Activated naive CD8-positive, alpha-beta T cell treated with anti-CD3 and anti-CD28 coated beads, Interleukin-2, amount 10 ng/mL, durations not matched to agents 7 days and 5 days (primary cell): ENCODE measurements at regions not wholly inside any gene's neighbourhood (a gene's known extent, or its start where the extent isn't known, plus 50 kb on each side); places are given as distances from the start of the nearest gene placed in this dataset.

ENCODE experiments used
- ATAC-seq: fragments of 150-1000 bp; cut with Tn5 transposase; one replicate; pipeline ENCODE4 v1.10.0; 2021; ENCODE audit warnings: low read depth, moderate library complexity
- POLR2A ChIA-PET: fragments of 350-600 bp; sonication (Branson Sonifier 250); formaldehyde crosslinking; loops from one replicate; lab custom pipeline; 2021; ENCODE audit warnings: antibody characterized with exemption; lab: Charles Lee
- DNase-seq: peaks from one replicate; pipeline ENCODE4 v3.0.0; 2021
- H3K27ac Mint-ChIP-seq: one replicate; pipeline ENCODE4 v1.8.0; 2022; ENCODE audit warnings: mild to moderate bottlenecking, mixed read lengths
- H3K27me3 Mint-ChIP-seq: one replicate; pipeline ENCODE4 v1.8.0; 2022; ENCODE audit warnings: mild to moderate bottlenecking, moderate library complexity, mixed read lengths
- H3K36me3 Mint-ChIP-seq: one replicate; pipeline ENCODE4 v1.8.0; 2021; ENCODE audit warnings: mild to moderate bottlenecking, mixed read lengths
- H3K4me1 Mint-ChIP-seq: one replicate; pipeline ENCODE4 v1.8.0; 2021; ENCODE audit warnings: mixed read lengths
- H3K4me3 Mint-ChIP-seq: one replicate; pipeline ENCODE4 v1.8.0; 2022; ENCODE audit warnings: mild to moderate bottlenecking, moderate library complexity, mixed read lengths
- H3K9me3 Mint-ChIP-seq: one replicate; pipeline ENCODE4 v1.8.0; 2021; ENCODE audit warnings: mixed read lengths

GRCh38 chr22:27576413-27576812 lies 225.1 kb downstream of the MN1 start:
- no peaks in the 10 kb centered on the region for H3K36me3 Mint-ChIP-seq
- H3K4me3 Mint-ChIP-seq = no peak overlapping the region
- POLR2A ChIA-PET = no interaction called here
- H3K4me1 Mint-ChIP-seq = no peaks in the 10 kb centered on the region
- DNase-seq = no peak
- H3K27me3 Mint-ChIP-seq = peaks cover 5% of the 10 kb centered on the region
- no peak overlapping the region for H3K27ac Mint-ChIP-seq
- peaks cover 1% of the 10 kb centered on the region for H3K9me3 Mint-ChIP-seq
- ATAC-seq = no peak

DNA sequence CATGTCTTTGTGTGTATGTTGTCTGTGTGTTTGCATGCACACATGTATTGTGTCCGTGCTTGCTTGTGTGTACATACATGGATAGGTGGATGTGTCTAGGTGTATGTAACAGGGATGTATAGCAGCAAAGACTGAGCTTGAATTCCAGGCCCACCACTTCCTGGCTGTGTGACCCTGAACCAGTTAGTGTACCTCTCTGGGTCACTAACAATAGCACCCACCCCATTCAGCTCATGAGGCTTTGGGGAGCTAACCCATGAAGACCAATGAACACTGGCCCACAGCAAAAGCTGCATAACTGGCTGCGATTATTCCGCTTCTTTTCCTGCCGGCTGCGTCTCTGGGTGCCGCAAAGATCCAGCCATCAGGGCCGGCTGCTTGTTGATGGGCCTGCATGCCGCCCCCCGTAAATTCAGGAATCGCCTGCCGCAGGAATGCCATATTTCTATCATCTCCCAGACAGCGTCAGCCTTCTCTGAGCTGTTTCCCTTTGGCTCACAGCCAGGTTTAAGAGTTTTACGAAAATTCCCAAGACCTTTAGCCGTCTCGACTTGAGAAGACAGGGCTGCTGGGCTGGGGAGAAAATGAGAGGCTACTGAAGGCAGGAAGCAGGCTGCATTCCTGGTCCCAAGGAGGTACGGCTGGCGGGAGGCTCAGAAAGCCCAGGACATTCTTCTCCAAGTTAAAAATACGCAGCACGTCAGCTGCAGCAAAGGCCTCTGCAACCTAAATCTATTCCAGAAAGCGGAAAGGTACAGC lies 224.6 kb downstream of the MN1 start:
- Mint-ChIP-seq H3K36me3 (no peaks in the 10 kb centered on the region), H3K4me3 (no peak overlapping the region), H3K4me1 (no peaks in the 10 kb centered on the region), H3K9me3 (peaks cover under 1% of the 10 kb centered on the region), H3K27me3 (peaks cover 5% of the 10 kb centered on the region), H3K27ac (no peak overlapping the region)
- no peak for DNase-seq
- no peak for ATAC-seq
- POLR2A ChIA-PET = no interaction called here

GRCh38 chr22:27577574-27577969 lies 224.0 kb downstream of the MN1 start:
- Mint-ChIP-seq H3K4me1 (no peaks in the 10 kb centered on the region), H3K4me3 (no peak overlapping the region), H3K27ac (no peak overlapping the region), H3K27me3 (peaks cover 2% of the 10 kb centered on the region), H3K36me3 (no peaks in the 10 kb centered on the region), H3K9me3 (no peaks in the 10 kb centered on the region)
- POLR2A ChIA-PET = no interaction called here
- ATAC-seq (no peak), DNase-seq (no peak)

DNA sequence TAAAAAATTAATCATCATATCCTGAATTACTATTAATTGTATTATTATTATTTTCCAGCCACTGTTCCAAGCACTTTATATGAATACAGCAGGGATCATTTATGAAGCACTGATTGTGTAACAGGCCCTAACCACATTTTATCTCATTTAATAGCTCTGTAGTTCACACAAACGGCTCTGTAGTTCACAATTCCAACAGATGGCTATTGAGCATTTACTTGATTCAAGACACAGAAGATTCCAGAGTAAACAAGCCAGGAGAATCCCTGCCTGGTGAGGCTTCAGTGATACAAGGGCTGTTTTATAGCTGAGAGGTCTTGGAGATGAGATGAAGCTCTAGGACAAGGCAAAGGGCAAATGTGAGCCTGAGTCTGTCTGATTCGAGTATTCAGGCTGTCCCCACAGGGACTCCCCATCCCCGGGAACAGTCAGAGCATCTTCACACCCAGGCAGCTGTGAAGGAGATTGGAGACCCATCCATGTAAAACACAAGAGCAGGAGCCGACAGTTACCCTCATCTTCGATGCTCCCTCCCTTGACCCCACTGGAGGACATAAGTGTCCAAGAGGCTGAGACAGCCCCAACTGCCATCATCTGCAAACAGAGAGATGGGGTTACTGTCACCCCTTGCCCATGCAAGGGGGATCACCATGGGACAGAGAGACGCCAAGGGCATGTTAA lies 222.5 kb downstream of the MN1 start:
- Mint-ChIP-seq H3K4me3 (no peak overlapping the region), H3K36me3 (no peaks in the 10 kb centered on the region), H3K27me3 (peaks cover 2% of the 10 kb centered on the region), H3K4me1 (no peaks in the 10 kb centered on the region), H3K27ac (no peak overlapping the region), H3K9me3 (no peaks in the 10 kb centered on the region)
- DNase-seq = no peak
- ATAC-seq = no peak
- POLR2A ChIA-PET = no interaction called here

- H3K27me3 Mint-ChIP-seq = peaks cover 2% of the 10 kb centered on the region
- DNase-seq = no peak
- no peaks in the 10 kb centered on the region for H3K4me1 Mint-ChIP-seq
- no peaks in the 10 kb centered on the region for H3K36me3 Mint-ChIP-seq
- H3K27ac Mint-ChIP-seq = no peak overlapping the region
- no peaks in the 10 kb centered on the region for H3K9me3 Mint-ChIP-seq
- no peak overlapping the region for H3K4me3 Mint-ChIP-seq
- no peak for ATAC-seq
- POLR2A ChIA-PET = no interaction called here
Measured at GRCh38 chr22:27580311-27580897, 221.2 kb downstream of the MN1 start.

GRCh38 chr22:27581236-27581635 lies 220.3 kb downstream of the MN1 start:
- H3K36me3 Mint-ChIP-seq = no peaks in the 10 kb centered on the region
- no peak overlapping the region for H3K4me3 Mint-ChIP-seq
- ATAC-seq (no peak), DNase-seq (no peak)
- POLR2A ChIA-PET = no interaction called here
- peaks cover 2% of the 10 kb centered on the region for H3K27me3 Mint-ChIP-seq
- no peaks in the 10 kb centered on the region for H3K4me1 Mint-ChIP-seq
- H3K27ac Mint-ChIP-seq = no peak overlapping the region
- H3K9me3 Mint-ChIP-seq = no peaks in the 10 kb centered on the region

DNA sequence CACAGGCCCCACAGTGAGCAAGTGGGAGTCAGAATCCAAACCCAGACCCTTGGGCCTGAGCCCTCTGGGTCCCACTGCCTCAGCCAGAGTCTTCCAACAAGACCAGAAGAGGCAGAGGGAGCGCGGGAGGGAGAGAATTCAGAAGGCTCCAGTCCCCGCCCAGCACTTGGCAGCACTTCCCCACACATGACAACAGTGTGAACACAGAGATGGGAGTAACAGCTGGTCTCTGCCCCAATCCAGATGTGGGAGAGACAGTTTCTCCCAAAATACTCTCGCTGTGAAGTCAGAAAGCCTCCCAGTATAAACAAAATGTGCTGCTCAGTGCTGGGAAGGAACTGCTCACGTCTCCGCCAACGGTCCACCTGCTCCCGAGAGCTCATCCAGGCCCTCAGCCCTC lies 219.9 kb downstream of the MN1 start:
- H3K4me1 Mint-ChIP-seq = no peaks in the 10 kb centered on the region
- DNase-seq = no peak
- H3K27ac Mint-ChIP-seq = no peak overlapping the region
- no peak overlapping the region for H3K4me3 Mint-ChIP-seq
- no peak for ATAC-seq
- POLR2A ChIA-PET = no interaction called here
- H3K27me3 Mint-ChIP-seq = peaks cover 2% of the 10 kb centered on the region
- H3K9me3 Mint-ChIP-seq = no peaks in the 10 kb centered on the region
- H3K36me3 Mint-ChIP-seq = no peaks in the 10 kb centered on the region

DNA sequence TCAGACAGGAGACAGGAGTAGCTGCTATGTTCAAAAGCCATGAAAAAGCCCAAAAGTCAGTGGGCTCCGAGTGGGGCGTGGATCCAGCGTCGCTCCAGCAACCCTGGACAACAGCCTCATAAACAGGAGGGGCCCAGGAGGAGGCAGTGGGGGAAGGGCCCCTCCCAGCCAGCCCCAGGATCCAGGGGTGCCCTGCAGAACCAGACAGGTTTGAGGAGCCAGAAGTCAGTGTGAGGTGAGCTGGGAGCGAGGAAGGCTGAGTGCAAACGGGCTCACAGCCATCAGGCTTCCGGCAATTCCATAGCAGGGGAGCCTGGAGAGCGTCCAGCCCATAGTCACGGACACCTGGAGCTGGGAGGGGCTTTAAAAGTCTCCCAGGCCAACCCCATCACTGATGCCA lies 217.7 kb downstream of the MN1 start:
- H3K27ac Mint-ChIP-seq = no peak overlapping the region

DNA sequence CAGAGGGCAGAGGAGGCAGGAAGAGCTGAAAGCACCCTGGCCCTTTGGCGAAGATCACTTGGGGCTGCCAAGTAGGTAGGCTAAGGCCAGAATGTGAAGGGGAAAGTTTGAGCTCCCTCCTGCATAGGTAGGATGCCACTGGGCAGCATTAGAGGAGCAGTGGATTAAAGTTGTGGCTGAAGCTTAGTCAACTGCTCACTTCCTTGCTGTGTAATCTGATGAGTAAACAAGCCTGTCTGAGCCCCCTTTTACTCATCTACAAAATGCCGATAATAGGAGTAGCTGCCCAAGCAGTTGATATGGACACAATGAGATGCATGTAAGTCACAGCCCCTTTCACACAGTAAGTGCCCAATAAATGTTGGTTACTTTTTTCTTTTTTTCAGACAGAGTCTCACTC lies 216.4 kb downstream of the MN1 start:
- H3K9me3 Mint-ChIP-seq = no peaks in the 10 kb centered on the region
- no peak for DNase-seq
- no peaks in the 10 kb centered on the region for H3K36me3 Mint-ChIP-seq
- no peak overlapping the region for H3K4me3 Mint-ChIP-seq
- POLR2A ChIA-PET = no interaction called here
- H3K4me1 Mint-ChIP-seq = no peaks in the 10 kb centered on the region
- no peak for ATAC-seq
- no peaks in the 10 kb centered on the region for H3K27me3 Mint-ChIP-seq
- H3K27ac Mint-ChIP-seq = no peak overlapping the region

More for the DNA sequence above, 217.7 kb downstream of the MN1 start:
- H3K4me1 Mint-ChIP-seq = no peaks in the 10 kb centered on the region
- ATAC-seq (no peak), DNase-seq (no peak)
- H3K4me3 Mint-ChIP-seq = no peak overlapping the region
- no peaks in the 10 kb centered on the region for H3K9me3 Mint-ChIP-seq
- peaks cover 2% of the 10 kb centered on the region for H3K27me3 Mint-ChIP-seq
- POLR2A ChIA-PET = no interaction called here
- H3K36me3 Mint-ChIP-seq = no peaks in the 10 kb centered on the region

DNA sequence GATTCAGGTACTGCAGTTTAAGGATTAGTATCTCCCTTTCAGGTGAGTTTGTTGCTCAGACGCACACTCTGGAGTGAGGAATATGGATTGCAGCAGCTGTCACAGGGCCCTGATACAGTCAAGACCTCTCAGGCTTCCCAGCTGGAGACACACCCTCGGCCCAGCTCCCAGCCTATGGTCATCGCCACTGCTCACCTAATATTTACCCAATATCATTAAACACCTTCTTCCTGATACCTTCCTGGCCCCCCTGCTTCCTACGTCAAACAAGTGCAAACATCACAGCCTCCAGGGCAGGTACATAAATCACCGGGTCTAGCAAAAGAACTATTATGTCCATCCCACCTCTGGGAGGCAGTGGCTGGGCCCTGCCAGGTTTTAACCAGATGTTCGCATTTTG lies 213.3 kb downstream of the MN1 start:
- POLR2A ChIA-PET = no interaction called here
- Mint-ChIP-seq H3K4me3 (no peak overlapping the region), H3K4me1 (no peaks in the 10 kb centered on the region), H3K27me3 (no peaks in the 10 kb centered on the region), H3K36me3 (no peaks in the 10 kb centered on the region), H3K27ac (no peak overlapping the region), H3K9me3 (no peaks in the 10 kb centered on the region)
- no peak for ATAC-seq
- no peak for DNase-seq

DNA sequence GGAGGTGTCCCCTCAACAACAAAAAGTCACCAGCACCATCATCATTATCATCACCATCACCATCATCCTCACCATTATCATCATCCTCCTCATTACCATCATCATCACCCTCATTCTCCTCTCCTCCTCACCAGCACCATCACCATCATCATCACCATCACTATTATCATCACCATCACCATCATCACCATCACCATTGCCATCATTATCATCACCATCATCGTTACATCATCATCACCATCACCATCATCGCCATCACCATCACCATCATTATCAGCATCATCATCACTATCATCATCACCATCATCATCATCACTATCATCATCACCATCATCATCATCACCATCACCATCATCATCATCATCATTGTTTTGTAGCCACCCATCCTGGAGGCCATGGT lies 212.6 kb downstream of the MN1 start:
- POLR2A ChIA-PET = no interaction called here
- Mint-ChIP-seq H3K4me3 (no peak overlapping the region), H3K36me3 (no peaks in the 10 kb centered on the region), H3K27ac (no peak overlapping the region), H3K4me1 (peaks cover 2% of the 10 kb centered on the region), H3K27me3 (no peaks in the 10 kb centered on the region), H3K9me3 (no peaks in the 10 kb centered on the region)
- DNase-seq = no peak
- ATAC-seq = no peak

DNA sequence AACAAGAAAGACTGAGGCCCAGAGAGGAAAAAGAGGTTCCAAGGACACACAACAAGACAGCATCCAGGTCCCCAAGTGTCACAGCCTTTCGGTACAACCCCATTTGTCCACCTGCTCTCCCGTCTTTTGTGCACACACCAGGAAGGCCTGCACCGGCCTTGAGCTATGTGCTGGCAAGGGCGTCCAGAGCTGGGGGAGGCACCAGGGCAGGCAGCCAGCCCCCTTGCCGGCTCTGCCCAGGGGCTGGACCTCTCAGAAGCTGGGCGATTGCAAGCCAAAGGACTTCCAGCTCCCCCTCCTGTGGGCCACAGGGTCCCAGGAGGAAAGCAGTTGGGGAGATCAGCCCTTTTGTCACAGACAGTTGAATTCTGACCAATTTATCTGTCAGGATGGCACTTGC lies 210.5 kb downstream of the MN1 start:
- POLR2A ChIA-PET = no interaction called here
- H3K4me1 Mint-ChIP-seq = peaks cover 2% of the 10 kb centered on the region
- no peaks in the 10 kb centered on the region for H3K36me3 Mint-ChIP-seq

DNA sequence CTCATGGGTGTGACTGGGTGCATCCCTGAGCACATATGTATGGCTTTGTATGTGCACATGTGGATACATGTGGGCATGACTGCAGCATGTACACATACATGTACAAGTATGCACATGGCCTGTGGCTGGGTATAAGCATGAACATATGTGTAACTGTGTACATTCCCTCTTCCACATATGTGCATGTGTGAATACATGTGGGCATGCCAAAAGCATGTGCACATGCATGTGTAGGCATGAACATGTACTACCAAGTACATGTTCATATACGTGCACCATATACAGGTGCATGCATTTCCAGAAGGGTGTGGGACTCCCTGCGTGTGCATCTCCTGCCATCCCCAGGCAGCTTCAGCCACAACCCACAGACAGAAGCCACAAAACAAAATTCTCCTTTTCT lies 208.2 kb downstream of the MN1 start:
- Mint-ChIP-seq H3K9me3 (no peaks in the 10 kb centered on the region), H3K36me3 (no peaks in the 10 kb centered on the region), H3K4me1 (peaks cover 2% of the 10 kb centered on the region), H3K4me3 (no peak overlapping the region), H3K27me3 (no peaks in the 10 kb centered on the region), H3K27ac (no peak overlapping the region)
- ATAC-seq = no peak
- POLR2A ChIA-PET = no interaction called here
- no peak for DNase-seq

More for the DNA sequence above, 210.5 kb downstream of the MN1 start:
- ATAC-seq (no peak), DNase-seq (no peak)
- H3K4me3 Mint-ChIP-seq = no peak overlapping the region
- no peaks in the 10 kb centered on the region for H3K9me3 Mint-ChIP-seq
- H3K27ac Mint-ChIP-seq = no peak overlapping the region
- no peaks in the 10 kb centered on the region for H3K27me3 Mint-ChIP-seq

DNA sequence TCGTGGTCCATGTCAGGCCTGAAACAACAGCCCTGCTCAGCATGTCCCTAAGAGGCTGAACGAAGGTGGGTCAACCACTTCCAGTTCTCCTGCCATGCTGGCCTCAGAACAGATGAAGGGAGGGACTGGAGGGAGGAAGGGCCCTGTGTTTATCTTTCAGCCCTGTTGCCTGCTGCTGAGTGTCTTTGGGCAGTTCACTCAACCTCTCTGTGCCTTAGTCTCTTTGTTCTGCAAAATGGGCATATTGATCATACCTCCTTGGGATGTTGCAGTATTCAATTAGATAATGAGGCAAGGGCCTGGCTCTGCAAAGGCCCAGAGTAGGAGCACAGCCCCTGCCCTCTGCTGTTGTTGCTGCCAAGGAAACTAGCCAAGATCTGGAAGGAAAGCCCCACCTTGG lies 207.5 kb downstream of the MN1 start:
- no peak overlapping the region for H3K27ac Mint-ChIP-seq
- POLR2A ChIA-PET = no interaction called here

More for the DNA sequence above, 207.5 kb downstream of the MN1 start:
- DNase-seq (no peak), ATAC-seq (no peak)
- Mint-ChIP-seq H3K4me1 (peaks cover 2% of the 10 kb centered on the region), H3K4me3 (no peak overlapping the region), H3K9me3 (no peaks in the 10 kb centered on the region), H3K36me3 (no peaks in the 10 kb centered on the region), H3K27me3 (no peaks in the 10 kb centered on the region)
